Hematopoietic multipotent progenitor cell treated with erythropoietin and hydrocortisone succinate and interleukin-3 and kit ligand, for 15 days (in vitro differentiated cells): ENCODE measurements at regions not wholly inside any gene's neighbourhood (a gene's known extent, or its start where the extent isn't known, plus 50 kb on each side); places are given as distances from the start of the nearest gene placed in this dataset.

ENCODE experiments used
- DNase-seq: peaks from one replicate; pipeline ENCODE4 v3.0.0-alpha.2; 2015; ENCODE audit warnings: low spot score

DNA sequence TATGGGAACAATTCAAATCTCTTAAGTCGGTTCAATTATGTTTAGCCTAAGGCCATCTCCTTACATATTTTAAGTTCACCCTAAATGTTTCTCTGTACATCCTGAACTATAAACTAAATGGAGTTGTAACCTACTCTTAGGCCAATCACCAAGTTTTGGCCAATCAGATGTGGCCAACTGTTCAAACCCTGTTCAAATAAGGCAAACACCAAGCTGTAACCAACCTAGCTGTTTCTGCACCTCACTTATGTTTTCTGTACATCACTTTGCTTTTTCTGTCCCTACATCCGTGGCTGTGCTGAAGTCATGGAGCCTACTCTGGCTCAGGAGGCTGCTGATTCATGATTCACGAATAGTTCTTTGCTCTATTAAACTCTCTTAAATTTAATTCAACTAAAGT lies 165.3 kb downstream of the GASK1B start:
- no peak for DNase-seq

DNA sequence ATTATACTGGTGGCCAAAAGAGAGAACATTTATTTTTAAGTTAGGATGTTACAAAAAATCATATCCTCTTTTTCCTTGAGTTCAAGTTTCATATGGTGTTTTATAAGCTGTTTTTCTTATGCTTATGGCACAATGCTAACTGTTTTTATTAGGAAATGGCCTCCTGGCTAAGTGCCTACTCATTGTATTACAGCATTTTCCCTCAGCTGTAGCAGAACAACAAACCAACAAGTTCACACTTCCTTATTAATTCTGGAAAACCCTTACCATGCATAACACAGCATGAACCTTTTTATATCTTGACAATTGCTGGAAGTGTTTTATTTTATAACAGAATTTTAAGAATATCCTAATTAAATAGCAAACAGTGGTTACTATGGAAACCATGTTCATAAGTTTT lies 165.8 kb downstream of the GASK1B start:
- no peak for DNase-seq

DNA sequence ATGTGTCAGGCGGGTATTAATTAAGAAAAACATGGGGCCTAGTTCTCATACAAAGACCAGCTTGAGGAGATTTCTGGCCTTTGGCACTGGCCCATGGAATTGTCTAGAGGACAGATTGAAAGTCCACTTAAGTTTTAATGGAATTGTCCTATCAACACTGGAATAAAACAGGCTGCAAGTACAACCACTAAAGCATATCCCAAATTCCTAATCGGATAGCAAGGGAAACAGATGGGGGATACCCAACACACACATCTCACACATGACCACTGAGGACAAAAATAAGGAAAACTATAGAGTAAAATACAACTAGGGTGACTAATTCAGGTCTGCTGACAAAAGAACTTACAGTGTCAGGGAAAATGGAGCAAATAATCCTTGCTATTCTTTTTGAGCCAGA lies 167.8 kb downstream of the GASK1B start:
- DNase-seq: no peak

DNA sequence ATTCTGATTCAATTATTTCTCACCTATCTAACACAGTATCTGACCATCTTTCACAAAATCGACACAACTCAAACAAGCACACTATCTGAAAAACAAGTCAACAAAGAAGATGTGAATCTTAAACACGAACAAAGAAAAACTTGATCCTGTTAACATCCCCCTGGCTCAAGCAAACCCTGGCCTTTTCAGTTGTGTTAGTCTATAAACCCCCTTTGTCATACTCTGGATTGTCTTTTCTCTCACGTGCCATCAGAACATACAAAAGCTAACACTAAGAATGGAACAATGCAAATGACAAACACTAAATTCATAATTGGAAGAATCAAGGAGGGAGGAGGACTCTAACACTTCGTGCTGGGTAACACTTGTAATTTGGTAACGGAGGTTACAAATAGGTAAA lies 168.7 kb downstream of the GASK1B start:
- DNase-seq: no peak

DNA sequence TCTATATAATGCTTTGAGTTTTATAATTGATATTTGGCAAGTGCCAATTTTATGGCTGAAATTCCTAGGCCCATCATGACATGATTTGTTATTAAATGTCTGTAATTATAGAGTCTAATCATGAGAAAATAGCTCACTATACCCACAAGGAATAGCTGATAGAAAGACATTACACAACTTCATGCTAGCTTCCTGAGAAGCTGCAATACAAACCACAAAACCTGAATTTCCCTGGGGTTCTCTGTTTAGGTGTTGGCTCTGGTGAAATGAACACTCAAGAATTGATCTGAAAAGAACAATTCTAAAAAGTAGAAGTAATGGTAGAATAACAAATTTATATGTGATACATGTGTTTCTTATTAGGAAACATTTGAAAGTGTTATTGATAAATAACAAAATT lies 169.6 kb downstream of the GASK1B start:
- DNase-seq: no peak

DNA sequence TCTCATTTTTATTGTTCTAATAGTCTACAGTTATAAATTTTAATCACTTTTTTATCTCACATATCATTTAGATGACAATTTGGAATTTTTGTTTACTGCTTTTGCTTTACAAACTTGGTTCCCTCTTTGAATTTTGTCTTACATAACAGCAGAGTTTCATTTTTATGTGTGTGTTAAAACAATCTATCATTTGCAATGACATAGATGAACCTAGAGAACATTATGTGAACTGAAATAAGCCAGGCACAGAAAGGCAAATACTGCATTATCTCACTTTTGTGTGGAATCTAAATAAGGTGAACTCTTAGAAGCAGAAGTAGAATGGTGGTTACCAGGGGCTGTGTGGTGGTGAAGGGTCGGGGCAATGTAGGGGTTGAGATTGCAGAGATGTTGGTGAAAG lies 170.7 kb downstream of the GASK1B start:
- no peak for DNase-seq

DNA sequence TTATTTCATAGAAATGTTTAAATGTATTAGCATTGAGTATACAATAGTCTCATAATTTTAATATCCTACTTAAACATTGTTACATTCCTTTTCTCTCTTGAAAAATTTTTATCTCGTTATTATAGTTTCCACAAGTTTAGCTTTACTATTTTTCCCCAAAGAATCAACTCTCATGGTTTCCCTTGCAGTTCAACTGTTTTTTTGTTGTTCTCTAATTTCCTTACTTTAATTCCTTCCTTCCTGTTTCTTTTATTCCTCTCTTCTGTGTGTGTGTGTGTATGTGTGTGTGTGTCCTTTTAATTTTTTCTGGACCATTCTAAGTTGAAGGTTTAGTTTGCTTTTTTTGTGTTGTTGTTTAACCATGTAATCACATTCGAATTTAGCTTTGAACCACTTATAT lies 171.1 kb downstream of the GASK1B start:
- DNase-seq: no peak

DNA sequence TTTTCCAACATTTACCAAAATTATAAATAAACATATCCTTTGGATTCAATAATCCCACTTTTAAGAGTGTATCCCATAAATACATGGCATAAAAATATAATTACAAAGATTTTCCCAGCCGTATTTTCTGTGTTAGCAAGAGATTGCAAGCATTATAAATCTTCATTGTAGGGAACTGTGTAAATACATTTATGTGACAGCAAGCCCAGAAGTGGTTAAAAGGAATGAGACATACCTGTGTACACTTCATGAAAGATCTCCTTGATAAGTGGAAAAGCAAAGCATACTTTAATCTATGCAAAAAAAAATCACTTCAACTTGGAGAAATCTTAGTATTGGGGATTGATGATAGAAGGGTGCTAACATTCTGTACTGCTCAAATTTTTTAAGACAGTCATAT lies 173.1 kb downstream of the GASK1B start:
- no peak for DNase-seq

DNA sequence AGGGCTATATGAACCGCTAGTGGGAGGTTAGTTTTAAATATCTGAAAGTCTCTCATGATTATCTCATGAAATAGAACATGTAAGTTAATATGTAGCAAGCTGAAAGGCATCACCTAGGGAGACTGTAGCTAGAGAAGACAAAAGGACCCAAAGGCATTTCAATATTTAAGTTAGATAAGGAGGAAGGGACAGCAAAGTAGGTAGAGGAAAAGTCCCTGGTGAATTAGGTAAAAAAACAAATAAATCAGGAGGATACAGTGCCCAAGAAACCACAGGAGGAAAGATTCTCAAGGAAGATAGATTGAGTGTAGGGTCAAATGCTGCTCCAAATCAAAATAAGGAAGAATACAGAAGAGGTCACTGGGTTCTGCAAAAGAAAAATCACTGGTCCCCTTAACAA lies 175.5 kb downstream of the GASK1B start:
- DNase-seq: no peak

DNA sequence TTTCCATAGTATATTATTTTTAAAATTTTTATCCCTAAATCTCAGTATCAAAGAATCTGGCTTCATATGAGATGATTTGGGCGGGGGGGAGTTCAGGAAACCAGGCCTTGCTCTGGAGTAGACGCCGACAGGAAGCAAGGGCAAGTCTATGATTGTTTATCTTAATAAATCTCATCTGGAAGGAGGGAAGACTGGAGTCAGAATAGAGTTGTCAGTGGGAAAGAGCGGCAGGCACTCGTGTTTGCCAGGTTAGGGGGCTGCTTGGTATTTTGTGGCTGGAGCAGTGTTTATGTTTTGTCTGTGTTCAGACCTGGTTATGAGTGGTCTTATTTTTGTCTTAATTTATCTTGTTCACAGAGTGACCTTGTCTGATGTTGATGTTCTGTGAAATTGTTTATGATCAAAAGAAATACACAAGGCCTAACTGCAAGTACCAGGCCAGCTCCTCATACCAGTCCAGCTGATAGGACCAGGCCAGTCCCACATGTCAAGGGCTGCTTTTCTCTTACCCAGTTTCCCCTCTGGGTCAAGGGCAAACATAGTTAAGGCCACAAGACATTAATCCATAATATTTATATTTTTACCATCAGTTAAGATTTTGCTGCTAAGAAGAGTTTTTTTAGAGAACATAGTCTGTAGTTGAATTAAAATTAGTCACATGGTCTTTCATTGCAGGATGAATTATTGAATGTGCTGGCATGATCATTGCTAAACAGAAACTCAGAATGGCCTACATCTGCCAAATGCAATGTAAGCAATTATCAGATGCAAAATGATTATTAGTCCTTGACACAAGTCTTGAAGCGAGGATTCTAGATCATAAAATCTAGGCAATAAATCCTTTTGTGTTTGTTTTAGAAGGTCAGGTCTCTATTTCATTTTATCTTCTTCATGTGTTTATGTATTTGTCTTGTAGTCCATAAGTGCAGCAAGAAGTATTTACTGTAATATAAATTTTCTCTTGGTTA lies 176.5 kb downstream of the GASK1B start:
- DNase-seq: no peak

DNA sequence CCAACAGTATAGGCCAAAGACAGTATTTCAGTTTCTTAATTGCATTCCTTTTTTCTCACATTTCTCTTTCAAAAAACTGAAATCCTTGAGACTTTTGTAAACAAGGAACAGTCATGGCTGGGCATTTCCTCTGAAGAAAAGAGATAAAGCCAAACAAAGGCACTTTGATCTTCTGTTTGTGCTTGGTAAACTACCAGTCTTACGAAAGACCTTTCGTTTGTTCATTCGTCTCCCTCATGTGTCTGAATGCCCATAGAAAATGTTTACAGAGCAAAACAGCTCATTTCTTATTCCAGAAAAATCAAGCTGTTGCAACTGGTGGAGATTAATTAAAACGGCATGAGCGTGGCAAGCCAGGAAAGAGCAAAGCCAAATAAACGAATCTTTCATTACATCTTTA lies 178.0 kb downstream of the GASK1B start:
- no peak for DNase-seq

DNA sequence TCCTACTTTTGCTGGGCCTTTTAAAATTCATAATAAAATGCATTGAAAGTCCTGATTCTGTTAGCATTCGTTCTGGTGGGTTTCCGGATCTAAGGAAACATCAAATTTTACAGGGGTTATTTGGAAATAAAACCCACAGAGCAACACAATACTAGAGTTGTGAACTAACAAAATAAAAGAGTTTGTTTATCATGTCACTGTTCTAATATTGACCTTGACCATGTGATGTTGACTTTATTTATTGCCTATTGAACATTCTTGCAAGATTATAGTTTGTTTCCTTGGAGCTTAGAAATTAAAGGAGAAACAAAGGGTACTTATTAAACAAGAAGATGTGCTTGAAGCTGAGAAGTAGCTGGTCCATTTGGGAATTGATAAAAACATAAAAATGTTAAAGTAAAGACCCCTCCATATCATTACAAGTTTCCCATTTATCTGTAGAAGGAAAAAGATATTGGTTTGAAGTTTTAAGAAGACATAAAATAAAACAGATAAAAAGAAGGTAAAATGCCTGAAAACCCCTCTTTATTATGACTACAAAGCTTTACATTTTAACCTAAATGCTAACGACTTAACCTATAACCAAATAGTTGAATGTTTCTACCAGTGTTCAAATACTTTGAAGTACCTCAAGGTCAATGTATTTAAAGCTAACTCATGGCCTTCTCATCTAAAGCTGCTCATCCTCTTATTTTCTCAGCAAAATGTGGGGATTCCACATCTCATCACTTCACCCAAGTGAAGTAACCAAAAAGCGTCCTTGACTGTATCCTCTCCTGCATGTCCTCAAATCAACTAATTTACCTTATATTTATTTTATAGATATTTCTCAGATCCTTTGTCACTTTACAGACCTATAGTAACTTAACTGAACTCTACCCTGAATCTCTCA lies 179.6 kb downstream of the GASK1B start:
- DNase-seq: no peak

DNA sequence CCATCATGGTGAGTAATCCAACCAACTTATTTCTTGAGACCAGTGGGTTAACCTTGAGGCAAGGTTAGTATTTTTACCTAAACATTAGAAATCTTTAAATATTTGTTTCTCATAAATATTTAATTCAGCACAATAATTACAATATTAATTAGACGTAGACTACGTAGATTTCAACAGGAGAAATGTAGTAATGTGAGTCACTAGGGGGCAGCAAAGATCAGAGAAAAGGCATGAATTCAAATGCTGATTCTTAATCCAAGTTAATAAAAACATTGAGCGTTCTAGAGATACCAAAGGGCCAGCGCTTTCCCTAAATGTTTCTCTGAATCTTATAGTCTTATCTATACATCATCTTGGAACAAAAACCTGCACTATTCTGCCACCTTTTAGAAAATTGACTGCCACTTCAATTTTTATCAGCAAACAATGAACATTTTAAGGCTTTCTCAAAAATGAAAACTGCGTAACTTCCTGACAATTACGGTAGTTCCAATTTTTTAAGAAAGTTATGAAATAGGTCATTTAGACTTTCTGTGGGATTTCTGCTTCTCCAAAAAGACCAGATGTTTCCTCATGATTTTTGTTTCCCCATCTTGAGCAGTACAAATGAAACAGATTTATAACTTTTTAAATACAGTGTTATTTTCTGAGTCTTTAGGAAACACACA lies 180.7 kb downstream of the GASK1B start:
- peak; percentile 79 for DNase-seq

DNA sequence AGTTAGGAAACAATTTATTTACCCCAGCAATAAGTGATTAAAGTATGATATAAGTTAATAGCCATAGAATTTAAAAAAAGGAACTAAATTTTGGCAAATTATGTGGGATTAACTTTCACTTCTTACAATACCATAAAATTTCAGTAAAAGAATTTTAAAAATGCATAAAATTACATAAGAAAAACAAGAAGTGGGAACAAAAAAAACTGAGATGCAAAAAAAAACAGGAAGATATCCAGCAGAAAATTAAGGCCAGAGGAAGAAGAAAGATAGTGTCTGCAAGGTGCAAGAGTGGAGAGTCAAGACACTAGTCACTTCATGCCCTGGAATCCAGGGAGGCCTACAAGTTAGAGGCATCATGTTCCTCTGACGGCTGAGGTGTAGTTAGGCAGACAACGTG lies 184.2 kb downstream of the GASK1B start:
- DNase-seq: no peak

DNA sequence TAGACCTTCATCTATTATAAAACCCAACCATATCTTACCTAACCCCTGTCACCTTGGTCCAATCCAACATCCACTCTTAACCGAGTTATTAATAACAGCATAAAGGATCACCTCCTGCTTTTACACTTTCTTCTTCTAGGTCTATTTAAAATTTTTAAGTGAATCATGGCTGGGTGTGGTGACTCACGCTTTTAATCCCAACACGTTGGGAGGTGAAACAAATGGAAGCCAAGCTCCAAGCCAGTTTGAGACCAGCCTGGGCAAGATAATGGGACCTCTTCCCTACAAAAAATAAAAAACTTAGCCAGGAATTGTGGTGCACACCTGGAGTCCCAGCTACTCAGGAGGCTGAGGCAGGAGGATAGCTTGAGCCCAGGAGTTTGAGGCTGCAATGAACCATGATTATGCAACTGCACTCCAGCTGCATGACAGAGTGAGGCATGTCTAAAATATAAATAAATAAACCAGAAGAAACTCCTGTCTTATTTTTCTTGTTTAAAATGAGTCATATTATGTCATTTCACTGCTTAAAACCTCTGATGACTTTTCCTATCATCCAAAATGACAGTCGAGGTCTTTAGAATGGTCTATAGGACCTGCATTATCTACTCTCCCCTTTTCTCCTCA lies 188.4 kb downstream of the GASK1B start:
- no peak for DNase-seq

DNA sequence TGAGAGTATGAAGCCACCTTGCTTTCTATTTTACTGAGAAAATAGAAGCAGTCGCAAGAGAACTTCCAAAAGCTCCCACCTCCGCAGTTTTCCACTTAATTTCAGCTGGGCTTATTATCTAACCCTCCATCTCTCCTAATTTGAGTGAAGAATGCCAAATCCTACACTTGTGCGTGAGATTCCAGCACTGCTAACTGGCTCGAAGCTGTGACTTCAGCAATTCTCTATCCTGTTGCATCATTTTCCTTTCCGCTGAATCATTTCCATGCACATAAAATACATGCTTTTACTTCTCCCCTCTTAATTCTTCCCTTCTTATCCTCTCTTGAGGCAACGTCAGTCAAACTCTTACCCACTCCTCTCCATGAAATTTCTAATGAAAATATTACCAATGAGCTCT lies 189.5 kb downstream of the GASK1B start:
- no peak for DNase-seq

DNA sequence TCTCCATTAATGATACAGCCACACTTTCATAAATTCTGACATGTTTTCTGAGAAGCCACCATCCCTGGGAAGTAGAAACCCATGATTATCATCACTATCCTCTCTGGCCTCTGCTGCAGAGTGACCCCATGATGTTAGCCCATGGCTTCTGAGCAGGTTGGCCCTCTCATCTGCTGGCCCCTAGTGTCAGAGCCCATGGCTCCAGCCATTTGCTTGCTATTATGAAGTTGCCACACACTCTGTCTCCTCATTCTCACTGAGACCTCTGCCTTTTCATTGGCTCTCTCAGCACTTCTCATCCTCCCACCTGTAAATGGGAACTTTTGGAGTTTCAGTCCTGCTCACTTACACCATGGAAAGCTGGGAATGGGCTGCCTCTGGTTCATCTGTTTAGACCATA lies 192.7 kb downstream of the GASK1B start:
- DNase-seq: no peak

DNA sequence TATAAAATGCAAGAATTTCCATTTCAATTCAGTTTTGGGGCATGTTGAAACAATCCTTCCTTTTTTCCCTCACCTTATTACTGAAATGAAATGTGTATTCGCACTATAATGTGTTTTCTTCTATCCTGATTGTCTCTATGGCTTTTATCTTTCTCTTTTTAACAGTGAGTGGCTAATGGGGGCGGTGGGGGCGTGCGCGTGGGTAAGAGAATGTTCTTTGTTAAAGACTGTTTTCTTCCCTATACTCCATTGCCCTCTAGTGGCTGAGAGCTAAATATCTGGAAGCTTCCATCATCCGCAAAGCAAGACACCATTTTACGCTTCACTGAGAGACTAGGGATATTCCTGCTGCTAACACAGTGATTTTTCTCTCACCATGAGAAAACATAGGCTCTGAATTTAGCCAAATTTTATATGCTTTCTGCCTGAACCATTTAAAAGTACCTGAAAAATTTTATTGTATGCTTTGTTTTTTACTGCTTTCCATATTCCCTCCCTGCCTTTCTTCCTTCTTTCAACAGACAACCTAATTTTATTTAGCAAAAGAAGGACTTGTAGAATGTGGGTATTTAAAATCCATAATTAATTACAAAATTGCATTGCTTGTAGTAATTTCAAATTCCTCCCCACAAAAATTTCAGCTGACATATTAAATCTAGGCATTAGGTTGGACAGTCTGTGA lies 194.0 kb downstream of the GASK1B start:
- DNase-seq: peak; percentile 43

DNA sequence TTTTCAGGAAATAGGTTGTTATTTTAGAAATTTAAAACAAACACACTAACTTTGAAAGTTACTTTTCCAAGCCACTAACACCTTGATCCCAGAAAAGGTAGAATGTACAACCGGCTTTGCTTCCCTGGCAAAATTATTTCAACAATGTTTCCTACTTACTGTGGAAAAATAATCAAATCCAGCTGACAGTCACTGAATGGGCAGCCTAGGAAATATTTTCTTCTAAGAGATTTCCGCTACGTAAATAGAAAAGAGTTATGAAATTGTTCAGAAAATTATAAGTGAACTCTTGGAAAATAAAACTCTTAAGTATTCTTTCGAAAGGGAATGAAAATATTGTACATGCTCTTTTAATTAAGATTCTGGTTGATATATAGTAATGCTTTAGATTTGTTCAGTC lies 195.7 kb downstream of the GASK1B start:
- DNase-seq: no peak

DNA sequence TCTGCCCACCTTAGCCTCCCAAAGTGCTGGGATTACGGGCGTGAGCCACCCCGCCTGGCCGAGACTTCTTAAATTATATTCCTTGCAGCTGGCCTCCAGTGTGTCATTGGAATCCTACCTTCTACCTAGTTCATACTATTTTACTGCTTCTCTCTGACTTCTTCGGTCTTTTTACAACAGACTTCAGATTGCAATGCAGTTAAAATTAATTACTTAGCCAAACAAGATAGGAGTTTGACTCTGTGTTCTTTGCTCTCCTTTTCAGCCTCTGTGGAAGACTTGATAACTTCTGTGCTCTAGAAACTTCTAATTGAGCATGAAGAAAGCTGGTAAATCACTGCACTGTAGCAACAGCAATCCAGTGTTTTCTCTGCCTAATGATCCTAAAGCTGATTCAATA lies 199.5 kb downstream of the GASK1B start:
- DNase-seq: no peak

DNA sequence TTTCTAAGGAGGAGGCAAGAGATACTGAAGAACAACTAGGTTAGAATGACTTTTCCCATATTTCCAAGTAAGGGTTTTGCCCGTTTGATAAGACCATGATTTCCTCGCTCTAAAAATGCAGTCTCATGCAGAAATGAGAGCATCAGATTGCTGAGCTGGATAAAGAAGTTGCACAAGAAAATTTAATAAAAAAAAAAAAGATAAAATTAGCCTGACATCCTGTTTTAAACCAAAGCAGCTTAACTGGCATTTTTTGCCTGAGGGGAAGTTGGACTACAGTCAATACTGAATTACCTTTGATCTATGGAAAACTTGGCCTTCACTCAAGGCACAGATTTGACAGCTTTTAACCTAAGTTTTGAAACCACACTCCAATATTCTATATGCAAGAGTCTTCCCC lies 208.4 kb downstream of the GASK1B start:
- DNase-seq: no peak
